Uterus (tissue), 3 donors: ENCODE measurements at regions not wholly inside any gene's neighbourhood (a gene's known extent, or its start where the extent isn't known, plus 50 kb on each side); places are given as distances from the start of the nearest gene placed in this dataset.

Source experiments
- DNase-seq, 2 donors: peaks; one replicate each; pipeline ENCODE4 v3.0.0-alpha.2; 2019 to 2020
- H3K27ac ChIP-seq, 2 donors: fragments of 200-600 bp; sonication (generic); 1 replicate in 1 of 2; 2 replicates in 1 of 2; pipeline ENCODE4 v1.5.1; 2016 to 2018
- H3K27me3 ChIP-seq, 2 donors: fragments of 200-600 bp; sonication (generic); one replicate each; pipeline ENCODE4 v1.5.1; 2018 to 2019; ENCODE audit warnings: control low read depth in 1 of 2
- H3K36me3 ChIP-seq, 2 donors: fragments of 200-600 bp; sonication (generic); one replicate each; pipeline ENCODE4 v1.5.1; 2019; ENCODE audit warnings: control low read depth in 1 of 2
- H3K4me1 ChIP-seq, 2 donors: fragments of 200-600 bp; sonication (generic); one replicate each; pipeline ENCODE4 v1.5.1; 2018 to 2019; ENCODE audit warnings: control low read depth in 1 of 2
- H3K4me3 ChIP-seq, 2 donors: fragments of 200-600 bp; sonication (generic); 1 replicate in 1 of 2; 2 replicates in 1 of 2; pipeline ENCODE4 v1.5.1; 2018 to 2019; ENCODE audit warnings: mild to moderate bottlenecking in 1 of 2
- H3K9me3 ChIP-seq, 2 donors: fragments of 200-600 bp; sonication (generic); one replicate each; pipeline ENCODE4 v1.5.1; 2019; ENCODE audit warnings: control low read depth in 1 of 2
- POLR2A ChIP-seq, 2 donors: fragments of 450-650 bp; IDR thresholded peaks; one replicate each; pipeline ENCODE4 v1.6.1; 2016; ENCODE audit warnings: antibody characterized with exemption in 2 of 2, mild to moderate bottlenecking in 1 of 2, moderate library complexity in 1 of 2
- intact Hi-C: fragments of 100-400 bp; cut with DNase I; formaldehyde crosslinking; loops from one replicate; pipeline ENCODE4 v1.15.1; 2023; ENCODE audit warnings: low total_unique reads
- TF ChIP-seq, protein P1 (sequence below), 4 experiments: fragments of 200-600 bp in 2 of 4; fragments of 450-650 bp in 2 of 4; sonication (generic) in 2 of 4; IDR thresholded peaks; one replicate each; pipeline ENCODE4 v1.5.1; 2016 to 2019; ENCODE audit warnings: antibody characterized with exemption in 4 of 4, mild to moderate bottlenecking in 2 of 4, moderate library complexity in 1 of 4
- donor health status: DM: yes; HTN: yes; CAD: no.

DNA sequence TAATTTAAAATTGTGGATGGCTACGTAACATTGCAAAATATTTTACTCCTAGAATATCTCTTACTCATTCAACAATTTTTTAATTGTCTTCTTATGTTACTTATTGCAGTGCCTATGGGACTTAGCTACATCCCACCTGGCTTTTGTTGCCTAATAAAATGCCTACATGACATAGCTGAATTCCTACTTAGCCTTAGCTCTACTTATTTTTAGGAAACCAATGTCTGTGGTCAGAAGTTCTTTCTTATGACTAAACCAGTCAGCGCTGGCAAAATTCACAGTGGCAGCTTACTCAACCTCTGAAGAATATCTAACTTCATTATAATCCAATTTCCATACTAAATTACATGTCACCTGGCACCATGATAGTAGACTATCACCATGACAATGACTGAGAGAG is 1612.4 kb upstream of the LRRTM3 start:
- TF ChIP-seq, protein P1, sequence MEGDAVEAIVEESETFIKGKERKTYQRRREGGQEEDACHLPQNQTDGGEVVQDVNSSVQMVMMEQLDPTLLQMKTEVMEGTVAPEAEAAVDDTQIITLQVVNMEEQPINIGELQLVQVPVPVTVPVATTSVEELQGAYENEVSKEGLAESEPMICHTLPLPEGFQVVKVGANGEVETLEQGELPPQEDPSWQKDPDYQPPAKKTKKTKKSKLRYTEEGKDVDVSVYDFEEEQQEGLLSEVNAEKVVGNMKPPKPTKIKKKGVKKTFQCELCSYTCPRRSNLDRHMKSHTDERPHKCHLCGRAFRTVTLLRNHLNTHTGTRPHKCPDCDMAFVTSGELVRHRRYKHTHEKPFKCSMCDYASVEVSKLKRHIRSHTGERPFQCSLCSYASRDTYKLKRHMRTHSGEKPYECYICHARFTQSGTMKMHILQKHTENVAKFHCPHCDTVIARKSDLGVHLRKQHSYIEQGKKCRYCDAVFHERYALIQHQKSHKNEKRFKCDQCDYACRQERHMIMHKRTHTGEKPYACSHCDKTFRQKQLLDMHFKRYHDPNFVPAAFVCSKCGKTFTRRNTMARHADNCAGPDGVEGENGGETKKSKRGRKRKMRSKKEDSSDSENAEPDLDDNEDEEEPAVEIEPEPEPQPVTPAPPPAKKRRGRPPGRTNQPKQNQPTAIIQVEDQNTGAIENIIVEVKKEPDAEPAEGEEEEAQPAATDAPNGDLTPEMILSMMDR (IDR thresholded peaks at IDR 0.05) = no peak
- TF ChIP-seq POLR2A (IDR thresholded peaks at IDR 0.05) = no peak
- no peak overlapping the region for H3K4me3 ChIP-seq
- no peaks in the 10 kb centered on the region for H3K27me3 ChIP-seq
- no peak overlapping the region for H3K27ac ChIP-seq
- no peaks in the 10 kb centered on the region for H3K36me3 ChIP-seq
- no peaks in the 10 kb centered on the region for H3K4me1 ChIP-seq
- intact Hi-C loops = no loop called here
- no peak for DNase-seq
- no peaks in the 10 kb centered on the region for H3K9me3 ChIP-seq

DNA sequence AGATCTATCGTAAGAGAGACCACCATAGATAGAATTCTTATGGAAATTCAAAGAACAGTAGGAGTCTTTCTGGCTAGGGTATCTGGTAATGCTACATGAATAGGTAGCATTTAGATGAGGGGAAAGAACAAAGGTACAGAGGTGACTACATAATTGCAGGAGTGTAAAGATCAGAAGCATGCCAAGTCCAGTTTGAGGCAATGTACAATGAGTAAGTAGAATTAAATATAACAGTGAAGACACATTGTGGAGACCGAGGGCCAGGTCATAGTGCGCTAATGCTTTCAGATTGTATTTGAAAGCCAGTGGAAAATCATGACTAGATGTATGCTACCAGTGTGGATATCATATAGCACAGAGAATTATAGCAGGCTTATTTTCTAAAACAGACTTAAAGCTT is 1611.6 kb upstream of the LRRTM3 start:
- Histone ChIP-seq H3K4me1 (no peaks in the 10 kb centered on the region), H3K9me3 (no peaks in the 10 kb centered on the region), H3K36me3 (no peaks in the 10 kb centered on the region), H3K4me3 (no peak overlapping the region), H3K27me3 (no peaks in the 10 kb centered on the region), H3K27ac (no peak overlapping the region)
- intact Hi-C loops = no loop called here
- TF ChIP-seq, protein P1 (IDR thresholded peaks at IDR 0.05) = no peak
- TF ChIP-seq POLR2A (IDR thresholded peaks at IDR 0.05) = no peak
- no peak for DNase-seq

DNA sequence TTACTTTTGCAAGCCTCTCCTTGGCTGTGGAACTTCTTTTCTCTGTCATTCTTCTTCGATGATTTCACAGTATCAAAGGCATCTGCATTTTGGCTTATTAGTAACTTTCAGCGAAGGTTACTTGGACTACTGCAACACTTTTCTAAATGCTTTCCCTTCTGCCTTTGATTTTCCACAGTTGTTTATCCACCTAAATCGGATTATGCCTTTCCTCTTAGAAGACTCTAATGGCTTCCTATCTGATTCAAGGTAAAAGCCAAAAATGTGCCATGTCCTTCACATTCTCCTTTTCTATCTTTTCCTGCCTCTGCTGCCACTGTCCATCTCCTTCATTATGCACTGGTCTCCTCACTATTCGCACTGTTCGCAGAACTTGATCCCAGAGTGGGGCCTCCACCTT is 1606.3 kb upstream of the LRRTM3 start:
- H3K27ac ChIP-seq = no peak overlapping the region
- no peak overlapping the region for H3K4me3 ChIP-seq
- no peaks in the 10 kb centered on the region for H3K4me1 ChIP-seq

DNA sequence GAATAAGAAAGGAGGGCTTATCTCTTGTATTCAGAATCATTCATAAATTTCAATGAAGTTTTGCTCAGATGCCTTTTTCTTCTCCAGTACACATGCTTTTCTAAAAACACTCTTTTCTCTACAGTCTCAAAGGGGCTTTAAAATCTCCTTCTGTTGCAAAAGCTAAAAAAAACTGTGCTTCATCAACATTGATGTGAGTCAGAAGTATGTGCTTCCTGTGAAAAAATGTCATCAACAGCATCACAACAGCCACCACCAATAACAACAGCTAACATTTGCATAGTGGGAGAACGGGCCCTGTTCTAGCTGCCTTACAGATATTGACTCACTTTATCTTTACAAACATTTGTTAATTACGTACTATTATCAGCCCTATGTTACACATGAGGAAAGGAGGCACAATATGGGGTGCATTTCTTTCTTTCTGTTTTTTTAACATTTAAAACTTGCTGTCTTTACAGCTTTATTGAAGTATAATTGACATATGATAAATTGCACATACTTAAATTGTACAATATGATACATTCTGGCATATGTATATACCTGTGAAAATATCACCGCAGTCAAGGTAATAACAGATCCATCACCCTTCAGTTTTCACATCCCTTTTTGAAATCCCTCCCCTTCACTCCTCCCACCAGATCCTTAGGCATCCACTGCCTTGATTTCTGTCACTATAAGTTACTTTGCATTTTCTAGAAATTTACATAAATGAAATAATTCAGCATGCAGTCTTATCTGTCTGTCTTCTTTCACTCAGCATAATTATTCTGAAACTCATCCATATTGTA is 1605.4 kb upstream of the LRRTM3 start:
- H3K27ac ChIP-seq = no peak overlapping the region
- no peaks in the 10 kb centered on the region for H3K36me3 ChIP-seq
- no peaks in the 10 kb centered on the region for H3K27me3 ChIP-seq
- intact Hi-C loops = no loop called here
- DNase-seq = no peak
- H3K9me3 ChIP-seq = no peaks in the 10 kb centered on the region
- no peak overlapping the region for H3K4me3 ChIP-seq
- no peak for TF ChIP-seq POLR2A (IDR thresholded peaks at IDR 0.05)
- TF ChIP-seq, protein P1 (IDR thresholded peaks at IDR 0.05) = no peak
- H3K4me1 ChIP-seq = no peaks in the 10 kb centered on the region

More for the DNA sequence above, 1606.3 kb upstream of the LRRTM3 start:
- intact Hi-C loops = no loop called here
- no peak for DNase-seq
- Histone ChIP-seq H3K36me3 (no peaks in the 10 kb centered on the region), H3K27me3 (no peaks in the 10 kb centered on the region), H3K9me3 (no peaks in the 10 kb centered on the region)
- TF ChIP-seq, protein P1 (IDR thresholded peaks at IDR 0.05) = no peak
- no peak for TF ChIP-seq POLR2A (IDR thresholded peaks at IDR 0.05)

DNA sequence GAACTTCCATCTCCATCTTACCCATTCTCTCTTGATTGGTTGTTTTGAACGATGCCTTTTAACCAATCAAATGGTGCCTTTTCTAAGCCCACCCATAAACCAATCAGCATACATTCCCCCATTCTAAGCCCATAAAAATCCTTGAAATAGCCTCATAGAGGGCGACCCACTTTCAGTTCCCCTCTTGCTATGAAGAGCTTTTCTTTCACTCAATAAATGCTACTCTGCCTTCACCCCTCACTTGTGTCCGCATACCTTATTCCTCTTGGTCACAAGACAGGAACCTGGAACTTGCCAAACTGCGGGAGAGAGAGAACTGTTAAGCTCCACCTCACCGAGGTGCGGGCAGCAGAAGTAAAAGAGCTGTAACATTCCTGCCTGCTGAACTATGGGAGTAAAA is 1602.0 kb upstream of the LRRTM3 start:
- TF ChIP-seq POLR2A (IDR thresholded peaks at IDR 0.05) = no peak
- TF ChIP-seq, protein P1 (IDR thresholded peaks at IDR 0.05) = no peak
- no peak for DNase-seq
- Histone ChIP-seq H3K36me3 (no peaks in the 10 kb centered on the region), H3K4me1 (no peaks in the 10 kb centered on the region), H3K27me3 (no peaks in the 10 kb centered on the region), H3K27ac (no peak overlapping the region), H3K9me3 (no peaks in the 10 kb centered on the region), H3K4me3 (no peak overlapping the region)
- intact Hi-C loops = no loop called here
